Heart right ventricle (tissue), 16 donors: ENCODE measurements at regions not wholly inside any gene's neighbourhood (a gene's known extent, or its start where the extent isn't known, plus 50 kb on each side); places are given as distances from the start of the nearest gene placed in this dataset.

Source experiments
- ATAC-seq, 8 donors: fragments of 200-7000 bp; cut with Tn5 transposase; one replicate each; pipeline ENCODE4 v1.9.1; 2020; ENCODE audit warnings: mild to moderate bottlenecking in 8 of 8, moderate library complexity in 8 of 8, moderate number of reproducible peaks in 1 of 8
- DNase-seq, 2 donors: peaks; one replicate each; pipeline ENCODE4 v3.0.0-alpha.2; 2020
- H3K27ac ChIP-seq, 10 donors: fragments of 200-600 bp; sonication (generic) in 2 of 10; one replicate each; pipeline versions ENCODE4 v1.5.0 to v1.8.0; 2020 to 2022; ENCODE audit warnings: mild to moderate bottlenecking in 3 of 10
- H3K27me3 ChIP-seq, 7 donors: fragments of 200-600 bp; one replicate each; pipeline ENCODE4 v1.8.0; 2021 to 2022; ENCODE audit warnings: mild to moderate bottlenecking in 2 of 7
- H3K36me3 ChIP-seq, 9 donors: fragments of 200-600 bp; sonication (generic) in 1 of 9; one replicate each; pipeline versions ENCODE4 v1.5.0 to v1.8.0; 2020 to 2022; ENCODE audit warnings: mild to moderate bottlenecking in 2 of 9
- H3K4me1 ChIP-seq, 9 donors: fragments of 200-600 bp; sonication (generic) in 1 of 9; one replicate each; pipeline versions ENCODE4 v1.5.0 to v1.8.0; 2020 to 2022; ENCODE audit warnings: mild to moderate bottlenecking in 4 of 9
- H3K4me3 ChIP-seq, 10 donors: fragments of 200-600 bp; sonication (generic) in 2 of 10; one replicate each; pipeline versions ENCODE4 v1.5.0 to v1.8.0; 2020 to 2022; ENCODE audit warnings: mild to moderate bottlenecking in 7 of 10, moderate library complexity in 2 of 10
- H3K9me3 ChIP-seq, 11 donors: fragments of 200-600 bp in 10 of 11; sonication (generic) in 2 of 11; one replicate each; pipeline versions ENCODE4 v1.5.0 to v1.8.0; 2013 to 2022; ENCODE audit warnings: mild to moderate bottlenecking in 2 of 11, control low read depth in 1 of 11, moderate library complexity in 1 of 11
- CTCF ChIP-seq, 9 donors: fragments of 200-600 bp; sonication (generic) in 2 of 9; IDR thresholded peaks; one replicate each; pipeline versions ENCODE4 v1.5.0 to v1.8.0; 2021 to 2022; ENCODE audit warnings: antibody characterized with exemption in 9 of 9, mild to moderate bottlenecking in 5 of 9, moderate library complexity in 1 of 9
- WGBS, 2 donors: extraction: QIAGEN DNeasy Blood & Tissue Kit; methylation state at CpG; one replicate each; pipeline ENCODE4 v1.1.7; 2013; ENCODE audit warnings: inconsistent platforms in 1 of 2; 5-methylcytosine and 5-hydroxymethylcytosine counted together
- intact Hi-C, 10 donors: fragments of 100-400 bp; cut with DNase I; formaldehyde crosslinking; loops; one replicate each; pipeline versions ENCODE4 v1.11.1 to v1.14.2; 2022
- donor health status: Arrhythmogenic right ventricular cardiomyopathy.
- donor health status: ischemic (EF 13 %, LVEDD 7.1; RV severe dilation, severe dysfunction).
- donor health status: healthy with polysubstance abuse.
- donor health status: DM: no; HTN: yes; CAD: no.
- donor health status: DM: no; HTN: no; CAD: no.
- donor health status: ischemic (EF 25% LVEDD 6.9; RV normal size, moderate dysfunction).
- donor health status: ischemic (EF 25% LVEDD 5.7; RV mildly dilated, moderate dysfunction).
- donor health status: healthy.
- donor health status: DM: yes; HTN: yes; CAD: no.
- donor health status: Ischemic cardiomyopathy.
- donor health status: ischemic (EF 35%, LVEDD 5.7; RV mildly dilated, moderate dysfunction).
- donor health status: nonischemic (EF 11% LVEDD 7.7; RV severe dilation, severe dysfunction).
- donor health status: DM: yes; HTN: yes; CAD: no.
- donor health status: PGD.
- donor health status: ischemic (EF 29% LVEDD 5.4; RV normal size, mild dysfunction).
- donor health status: nonischemic (EF 23%, LVEDD 6.1; RV moderate dilation, normal function).

DNA sequence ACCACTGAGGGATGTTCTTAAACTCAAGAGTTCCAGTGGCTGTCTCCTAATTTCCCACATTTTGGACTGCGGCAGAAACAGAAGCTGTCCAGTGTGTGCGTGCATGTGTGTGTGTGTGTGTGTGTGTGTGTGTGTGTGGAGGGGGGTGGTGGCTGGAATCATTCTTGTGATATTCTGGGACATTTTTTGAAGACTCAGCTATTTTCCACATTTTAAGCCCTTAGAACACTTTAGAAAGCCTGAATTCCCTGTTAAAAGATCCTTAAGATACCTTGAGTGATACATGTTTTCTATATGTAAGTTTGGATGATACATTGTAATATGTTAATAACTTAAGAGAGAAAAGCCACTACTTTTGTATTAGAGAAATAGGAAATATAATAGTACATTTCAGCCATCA is 636.4 kb downstream of the PLPP3 start:
- ATAC-seq (no peak), DNase-seq (no peak)
- intact Hi-C loops: no loop called here
- H3K27me3 ChIP-seq: no peaks in the 10 kb centered on the region
- H3K4me3 ChIP-seq: no peak overlapping the region
- no peak for TF ChIP-seq CTCF (IDR thresholded peaks at IDR 0.05)
- no peaks in the 10 kb centered on the region for H3K9me3 ChIP-seq
- peaks cover 0 to 13% (median 7%) of the 10 kb centered on the region in 9 donors for H3K4me1 ChIP-seq
- H3K27ac ChIP-seq: no peak overlapping the region
- 70 to 98% methylated on average over 2 of the region's 2 CpGs for WGBS, 2 donors
- no peaks in the 10 kb centered on the region for H3K36me3 ChIP-seq

DNA sequence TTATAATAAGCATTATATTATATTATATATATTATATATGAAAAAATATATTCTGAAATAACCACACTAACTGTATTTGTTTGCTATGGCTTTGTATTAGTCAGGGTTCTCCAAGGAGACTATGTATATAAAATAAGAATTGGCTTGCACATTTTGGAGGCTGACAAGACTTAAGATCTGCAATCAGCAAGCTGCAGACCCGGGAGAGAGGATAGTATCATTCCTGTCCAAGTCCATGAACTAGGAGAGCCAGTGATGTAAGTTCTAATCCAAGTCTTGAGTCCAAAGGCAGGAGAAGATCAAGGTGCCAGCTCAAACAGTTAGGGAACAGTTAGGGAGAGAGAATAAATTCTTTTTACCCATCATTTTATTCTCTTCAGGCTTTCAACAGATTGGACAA is 639.5 kb downstream of the PLPP3 start:
- Histone ChIP-seq H3K9me3 (peaks cover 0 to 9% (median 0%) of the 10 kb centered on the region in 11 donors), H3K27me3 (no peaks in the 10 kb centered on the region), H3K4me3 (no peak overlapping the region), H3K36me3 (no peaks in the 10 kb centered on the region), H3K27ac (no peak overlapping the region), H3K4me1 (peaks cover 0 to 15% (median 7%) of the 10 kb centered on the region in 9 donors)
- no peak for TF ChIP-seq CTCF (IDR thresholded peaks at IDR 0.05)
- no peak for ATAC-seq
- 70 to 77% methylated on average over 1 of the region's 1 CpG for WGBS, 2 donors
- intact Hi-C loops: no loop called here
- DNase-seq: no peak

DNA sequence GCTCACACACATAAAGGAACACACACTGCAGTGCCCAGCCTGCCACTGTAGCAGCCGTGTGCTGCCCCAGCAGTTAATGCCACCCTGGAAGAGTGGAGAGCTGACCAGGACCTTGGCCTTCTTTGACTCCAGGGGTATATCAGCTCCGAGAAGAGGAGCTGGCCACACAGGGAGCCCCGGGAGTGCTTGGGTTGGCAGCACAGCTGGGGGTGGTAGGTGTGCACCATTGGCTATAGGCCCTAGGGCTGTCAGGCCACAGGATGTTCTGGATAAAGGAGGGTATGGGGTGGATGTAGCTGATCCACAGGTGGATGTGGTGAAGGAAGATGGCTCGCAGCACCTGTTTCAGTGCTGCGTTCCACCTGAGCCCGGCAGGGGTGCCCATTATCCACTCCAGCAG is 640.5 kb downstream of the PLPP3 start:
- H3K36me3 ChIP-seq: no peaks in the 10 kb centered on the region
- TF ChIP-seq CTCF (IDR thresholded peaks at IDR 0.05): no peak
- H3K27me3 ChIP-seq: no peaks in the 10 kb centered on the region
- H3K27ac ChIP-seq: peak overlapping the region in 4 of 10 donors; percentile 3 to 29 (median 12)
- H3K4me3 ChIP-seq: no peak overlapping the region
- ATAC-seq: peak in 2 of 8 donors; percentile 45 to 57
- peaks cover 0 to 14% (median 0%) of the 10 kb centered on the region in 11 donors for H3K9me3 ChIP-seq
- peaks cover 0 to 15% (median 7%) of the 10 kb centered on the region in 9 donors for H3K4me1 ChIP-seq
- DNase-seq: no peak
- 80 to 86% methylated on average over 6 of the region's 6 CpGs for WGBS, 2 donors
- intact Hi-C loops: no loop called here

- DNase-seq (peak; percentile 29 to 44), ATAC-seq (peak; percentile 34 to 89 (median 77))
- intact Hi-C loops: no loop called here
- peaks cover 0 to 14% (median 0%) of the 10 kb centered on the region in 11 donors for H3K9me3 ChIP-seq
- no peaks in the 10 kb centered on the region for H3K27me3 ChIP-seq
- no peak for TF ChIP-seq CTCF (IDR thresholded peaks at IDR 0.05)
- WGBS, 2 donors: 48 to 59% methylated on average over 5 of the region's 5 CpGs
- H3K27ac ChIP-seq: peak overlapping the region in 5 of 10 donors; percentile 3 to 29 (median 17)
- H3K4me1 ChIP-seq: peaks cover 0 to 15% (median 7%) of the 10 kb centered on the region in 9 donors
- no peak overlapping the region for H3K4me3 ChIP-seq
- H3K36me3 ChIP-seq: no peaks in the 10 kb centered on the region
Observed at GRCh38 chr1:55938376-55938850, 641.0 kb downstream of the PLPP3 start.
